Stimulated activated naive B cell treated with anti-CD40 and anti-IgM and Interleukin-4, amounts not matched to agents 10 μg/mL and 1 μg/mL and 100 μg/mL, for 72 hours (primary cell): ENCODE measurements at regions not wholly inside any gene's neighbourhood (a gene's known extent, or its start where the extent isn't known, plus 50 kb on each side); places are given as distances from the start of the nearest gene placed in this dataset.
"Not testable (repeated sequence)": the region's sequence is repeated elsewhere in the genome, so short reads cannot be mapped to it uniquely, and the experiment has no call there.

ENCODE experiments used
- ATAC-seq, 2 donors: fragments of 150-1000 bp; cut with Tn5 transposase; replicated peaks; 2 replicates each; pipeline ENCODE4 v1.10.0; 2021; ENCODE audit warnings: moderate library complexity in 1 of 2
- DNase-seq: peaks from one replicate; pipeline ENCODE4 v3.0.0; 2021
- H3K27ac Mint-ChIP-seq: one replicate; pipeline ENCODE4 v1.8.0; 2022; ENCODE audit warnings: mild to moderate bottlenecking, mixed read lengths
- H3K27me3 Mint-ChIP-seq, 2 donors: one replicate each; pipeline ENCODE4 v1.8.0; 2022; ENCODE audit warnings: mixed read lengths in 2 of 2
- H3K36me3 Mint-ChIP-seq, 2 donors: one replicate each; pipeline ENCODE4 v1.8.0; 2022; ENCODE audit warnings: mixed read lengths in 2 of 2, mild to moderate bottlenecking in 1 of 2
- H3K4me1 Mint-ChIP-seq, 2 donors: one replicate each; pipeline ENCODE4 v1.8.0; 2022; ENCODE audit warnings: mixed read lengths in 2 of 2, mild to moderate bottlenecking in 1 of 2
- H3K4me3 Mint-ChIP-seq, 2 donors: one replicate each; pipeline ENCODE4 v1.8.0; 2022; ENCODE audit warnings: mild to moderate bottlenecking in 2 of 2, mixed read lengths in 2 of 2, moderate library complexity in 1 of 2
- H3K9me3 Mint-ChIP-seq, 2 donors: one replicate each; pipeline ENCODE4 v1.8.0; 2022; ENCODE audit warnings: mixed read lengths in 2 of 2, mild to moderate bottlenecking in 1 of 2

DNA sequence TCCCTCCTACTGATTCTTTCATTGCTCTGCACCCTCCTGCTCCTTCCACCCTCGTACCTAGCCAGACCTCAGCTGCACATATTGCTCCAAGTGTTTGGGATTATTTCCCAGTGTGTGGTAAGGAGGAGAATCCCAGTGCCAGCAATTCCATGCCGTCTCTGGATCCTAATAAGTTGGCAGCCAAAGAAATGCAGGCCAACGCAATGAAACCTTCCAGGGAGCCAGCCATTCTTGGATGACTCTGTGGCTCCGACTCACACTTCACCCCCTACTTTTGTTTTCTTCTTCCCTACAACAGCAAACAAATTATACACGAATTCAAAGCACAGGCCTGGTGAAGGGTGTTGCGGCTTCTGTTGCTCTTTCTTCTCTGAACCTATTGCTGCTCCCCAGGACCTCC is 82.5 kb upstream of the SLC1A3 start:
- peaks cover 6 to 7% of the 10 kb centered on the region in 2 donors for H3K27me3 Mint-ChIP-seq
- ATAC-seq (no peak), DNase-seq (no peak)
- H3K9me3 Mint-ChIP-seq: peaks cover 0 to 2% of the 10 kb centered on the region in 2 donors
- no peaks in the 10 kb centered on the region for H3K36me3 Mint-ChIP-seq
- no peak overlapping the region for H3K4me3 Mint-ChIP-seq
- H3K4me1 Mint-ChIP-seq: no peaks in the 10 kb centered on the region
- H3K27ac Mint-ChIP-seq: no peak overlapping the region

GRCh38 chr5:36526537-36526936 is 79.9 kb upstream of the SLC1A3 start:
- H3K4me1 Mint-ChIP-seq: no peaks in the 10 kb centered on the region
- ATAC-seq: no peak
- no peaks in the 10 kb centered on the region for H3K36me3 Mint-ChIP-seq
- H3K9me3 Mint-ChIP-seq: no peaks in the 10 kb centered on the region
- H3K4me3 Mint-ChIP-seq: no peak overlapping the region
- H3K27ac Mint-ChIP-seq: no peak overlapping the region
- peaks cover 0 to 11% of the 10 kb centered on the region in 2 donors for H3K27me3 Mint-ChIP-seq
- no peak for DNase-seq

DNA sequence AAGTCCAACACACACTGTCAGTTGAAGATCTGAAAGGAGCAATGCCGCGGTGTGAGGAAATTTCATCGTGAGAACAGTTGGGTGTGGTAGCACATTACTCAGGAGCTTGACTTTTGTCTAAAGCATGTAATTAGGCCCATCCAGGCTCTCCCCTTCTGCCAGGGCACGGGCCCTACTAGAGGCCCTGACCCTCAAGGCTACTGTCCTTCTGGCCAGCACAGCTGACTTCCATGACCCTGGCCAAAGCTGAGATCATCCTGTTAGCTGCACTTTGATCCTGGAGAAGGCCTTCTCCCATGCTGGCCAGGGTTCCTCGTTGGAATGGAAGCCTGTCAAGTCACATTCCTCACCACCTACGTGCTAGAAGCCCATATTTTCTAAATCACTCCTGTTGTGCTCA is 77.8 kb upstream of the SLC1A3 start:
- DNase-seq (no peak), ATAC-seq (no peak)
- Mint-ChIP-seq H3K27ac (no peak overlapping the region), H3K4me1 (no peaks in the 10 kb centered on the region), H3K36me3 (no peaks in the 10 kb centered on the region), H3K9me3 (no peaks in the 10 kb centered on the region), H3K4me3 (no peak overlapping the region), H3K27me3 (peaks cover 0 to 15% of the 10 kb centered on the region in 2 donors)

DNA sequence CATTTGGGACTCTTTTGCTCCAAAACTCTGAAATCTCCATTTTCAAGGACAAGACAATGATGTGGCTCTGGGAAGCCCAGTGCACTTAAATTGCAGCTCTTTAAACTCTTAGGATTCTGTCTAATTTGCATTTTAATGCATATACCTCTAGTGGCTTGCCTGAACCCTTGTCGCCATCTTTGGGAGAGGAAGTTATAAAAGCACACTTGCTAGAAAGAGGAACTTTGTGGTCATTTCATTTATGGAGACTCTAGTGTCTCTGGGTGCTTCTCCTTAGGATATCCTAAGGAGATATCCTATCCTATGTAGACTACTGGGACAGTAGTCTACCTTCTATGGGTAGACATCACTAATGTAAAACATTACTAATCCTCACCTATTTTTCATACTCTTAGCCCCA is 77.3 kb upstream of the SLC1A3 start:
- Mint-ChIP-seq H3K9me3 (no peaks in the 10 kb centered on the region), H3K4me1 (no peaks in the 10 kb centered on the region), H3K4me3 (no peak overlapping the region), H3K27me3 (peaks cover 0 to 9% of the 10 kb centered on the region in 2 donors), H3K36me3 (no peaks in the 10 kb centered on the region), H3K27ac (no peak overlapping the region)
- no peak for DNase-seq
- ATAC-seq: no peak

DNA sequence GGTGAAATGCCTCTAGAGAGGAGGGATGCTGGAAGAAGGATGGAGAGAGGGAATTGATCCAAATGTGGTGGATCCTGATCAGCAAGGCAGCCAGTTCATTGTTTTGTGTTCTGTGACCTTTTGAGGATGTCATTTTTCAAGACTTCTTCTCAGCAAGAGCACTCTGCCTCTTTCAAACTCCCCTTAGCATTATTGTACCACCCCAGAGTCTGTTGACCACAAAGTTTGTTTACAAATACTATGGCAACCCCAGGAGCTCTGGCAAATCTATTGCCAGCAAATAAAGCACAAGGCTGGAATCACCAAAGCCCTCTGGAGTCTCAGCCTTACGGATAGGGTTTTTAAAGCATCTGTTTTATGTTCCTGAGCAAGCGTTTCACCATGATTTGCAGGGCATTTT is 76.2 kb upstream of the SLC1A3 start:
- no peaks in the 10 kb centered on the region for H3K36me3 Mint-ChIP-seq
- no peak for ATAC-seq
- H3K27ac Mint-ChIP-seq: no peak overlapping the region
- H3K4me3 Mint-ChIP-seq: no peak overlapping the region
- H3K27me3 Mint-ChIP-seq: peaks cover 0 to 8% of the 10 kb centered on the region in 2 donors
- H3K9me3 Mint-ChIP-seq: no peaks in the 10 kb centered on the region
- no peak for DNase-seq
- H3K4me1 Mint-ChIP-seq: no peaks in the 10 kb centered on the region

DNA sequence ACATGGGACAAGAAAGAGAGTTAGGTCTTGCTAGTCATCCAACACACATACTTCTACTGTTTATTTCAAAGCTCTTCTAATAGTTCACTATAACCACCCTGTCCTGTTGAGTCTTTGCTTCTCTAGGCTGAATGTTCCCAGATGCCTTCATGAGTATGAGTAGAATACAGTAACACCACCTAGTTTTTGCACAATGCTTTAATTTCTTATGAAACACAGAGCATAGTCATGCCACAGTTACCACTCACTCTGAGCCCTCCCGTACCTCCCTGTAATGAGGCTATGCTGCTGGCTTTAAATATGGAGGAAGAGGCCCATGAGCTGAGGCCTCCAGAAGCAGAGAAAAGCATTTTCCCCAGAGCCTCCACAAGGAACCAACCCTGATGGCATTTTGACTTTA is 75.0 kb upstream of the SLC1A3 start:
- Mint-ChIP-seq H3K36me3 (no peaks in the 10 kb centered on the region), H3K9me3 (no peaks in the 10 kb centered on the region), H3K4me3 (no peak overlapping the region), H3K27ac (no peak overlapping the region), H3K4me1 (no peaks in the 10 kb centered on the region), H3K27me3 (peaks cover 0 to 8% of the 10 kb centered on the region in 2 donors)
- no peak for ATAC-seq
- DNase-seq: no peak

GRCh38 chr5:36535378-36535777 is 71.0 kb upstream of the SLC1A3 start:
- no peak for DNase-seq
- peaks cover 0 to 8% of the 10 kb centered on the region in 2 donors for H3K27me3 Mint-ChIP-seq
- no peaks in the 10 kb centered on the region for H3K9me3 Mint-ChIP-seq
- no peak overlapping the region for H3K4me3 Mint-ChIP-seq
- ATAC-seq: no peak
- H3K36me3 Mint-ChIP-seq: no peaks in the 10 kb centered on the region
- no peaks in the 10 kb centered on the region for H3K4me1 Mint-ChIP-seq
- H3K27ac Mint-ChIP-seq: no peak overlapping the region

- peaks cover 0 to 8% of the 10 kb centered on the region in 2 donors for H3K27me3 Mint-ChIP-seq
- ATAC-seq (no peak), DNase-seq (no peak)
- H3K4me1 Mint-ChIP-seq: no peaks in the 10 kb centered on the region
- H3K36me3 Mint-ChIP-seq: no peaks in the 10 kb centered on the region
- H3K9me3 Mint-ChIP-seq: no peaks in the 10 kb centered on the region
- H3K4me3 Mint-ChIP-seq: no peak overlapping the region
- H3K27ac Mint-ChIP-seq: no peak overlapping the region
These were observed 70.4 kb upstream of the SLC1A3 start for GRCh38 chr5:36535859-36536615.

- Mint-ChIP-seq H3K4me1 (no peaks in the 10 kb centered on the region), H3K36me3 (no peaks in the 10 kb centered on the region), H3K27ac (no peak overlapping the region), H3K9me3 (no peaks in the 10 kb centered on the region), H3K27me3 (peaks cover 0 to 3% of the 10 kb centered on the region in 2 donors), H3K4me3 (no peak overlapping the region)
- DNase-seq: no peak
- no peak for ATAC-seq
These were observed 69.8 kb upstream of the SLC1A3 start for GRCh38 chr5:36536616-36537005.

GRCh38 chr5:36537724-36538123 is 68.7 kb upstream of the SLC1A3 start:
- H3K4me3 Mint-ChIP-seq: no peak overlapping the region

DNA sequence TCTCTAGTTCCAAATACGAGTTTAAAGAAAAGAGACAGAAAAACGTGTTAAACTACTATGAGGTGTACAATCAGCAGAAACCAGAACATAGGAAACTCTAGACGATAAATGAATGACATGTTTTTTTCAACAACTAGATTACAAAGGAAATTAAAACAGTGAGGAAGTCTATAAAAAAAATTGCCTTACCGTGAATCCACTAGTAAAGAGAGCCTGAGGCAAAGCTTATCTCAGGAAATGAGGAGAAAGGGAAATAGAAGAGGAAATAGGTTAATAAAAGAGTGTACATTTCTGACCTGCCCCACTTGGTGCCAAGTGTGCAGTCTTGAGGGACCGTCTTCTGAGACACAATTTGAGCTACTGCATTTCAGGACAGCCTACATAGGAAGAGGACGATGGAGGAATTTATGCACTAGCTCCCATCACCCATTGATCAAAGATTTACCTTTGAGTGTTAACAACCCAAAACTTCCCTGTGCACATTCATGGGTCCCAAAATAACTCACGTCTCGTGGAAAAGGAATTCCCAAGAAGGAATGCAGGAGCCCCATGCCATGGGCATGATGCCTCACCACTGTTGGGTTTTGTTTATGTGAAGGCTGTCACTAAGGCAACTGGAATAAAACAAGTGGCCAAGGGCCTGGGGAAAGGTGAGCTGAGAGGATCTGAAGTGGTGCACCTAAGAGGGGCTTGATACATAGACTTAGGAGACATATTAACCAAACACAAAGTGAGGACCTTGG is 53.6 kb upstream of the SLC1A3 start:
- H3K4me1 Mint-ChIP-seq: no peaks in the 10 kb centered on the region

More at GRCh38 chr5:36537724-36538123, 68.7 kb upstream of the SLC1A3 start:
- Mint-ChIP-seq H3K9me3 (no peaks in the 10 kb centered on the region), H3K27me3 (peaks cover 0 to 7% of the 10 kb centered on the region in 2 donors), H3K36me3 (no peaks in the 10 kb centered on the region), H3K4me1 (no peaks in the 10 kb centered on the region), H3K27ac (no peak overlapping the region)
- DNase-seq: no peak
- no peak for ATAC-seq

DNA sequence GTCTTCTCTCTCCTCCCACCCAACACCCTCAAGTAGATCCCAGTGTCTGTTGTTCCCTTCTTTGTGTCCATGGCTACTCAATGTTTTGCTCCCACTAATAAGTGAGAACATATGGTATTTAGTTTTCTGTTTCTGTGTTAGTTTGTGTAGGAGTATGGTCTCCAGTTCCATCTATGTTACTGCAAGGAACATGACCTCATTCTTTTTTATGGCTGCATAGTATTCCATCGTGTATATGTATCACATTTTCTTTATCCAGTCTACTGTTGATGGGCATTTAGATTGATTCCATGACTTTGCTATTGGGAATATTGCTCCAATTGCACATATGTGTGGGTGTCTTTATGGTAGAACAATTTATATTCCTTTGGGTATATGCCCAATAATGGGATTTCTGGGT is 51.4 kb upstream of the SLC1A3 start:
- H3K27ac Mint-ChIP-seq, ATAC-seq, H3K4me1 Mint-ChIP-seq, DNase-seq, H3K27me3 Mint-ChIP-seq, H3K4me3 Mint-ChIP-seq, H3K36me3 Mint-ChIP-seq: not testable (repeated sequence)
- peaks cover 7 to 15% of the 10 kb centered on the region in 2 donors for H3K9me3 Mint-ChIP-seq

More for the DNA sequence above, 53.6 kb upstream of the SLC1A3 start:
- no peak overlapping the region for H3K27ac Mint-ChIP-seq
- no peaks in the 10 kb centered on the region for H3K36me3 Mint-ChIP-seq
- peaks cover 0 to 6% of the 10 kb centered on the region in 2 donors for H3K27me3 Mint-ChIP-seq
- H3K9me3 Mint-ChIP-seq: peaks cover 7 to 15% of the 10 kb centered on the region in 2 donors
- no peak overlapping the region for H3K4me3 Mint-ChIP-seq
- ATAC-seq: no peak
- no peak for DNase-seq
